ENCODE measurements at regions not wholly inside any gene's neighbourhood (a gene's known extent, or its start where the extent isn't known, plus 50 kb on each side); places are given as distances from the start of the nearest gene placed in this dataset.
"Not testable (repeated sequence)": the region's sequence is repeated elsewhere in the genome, so short reads cannot be mapped to it uniquely, and the experiment has no call there.

DNA sequence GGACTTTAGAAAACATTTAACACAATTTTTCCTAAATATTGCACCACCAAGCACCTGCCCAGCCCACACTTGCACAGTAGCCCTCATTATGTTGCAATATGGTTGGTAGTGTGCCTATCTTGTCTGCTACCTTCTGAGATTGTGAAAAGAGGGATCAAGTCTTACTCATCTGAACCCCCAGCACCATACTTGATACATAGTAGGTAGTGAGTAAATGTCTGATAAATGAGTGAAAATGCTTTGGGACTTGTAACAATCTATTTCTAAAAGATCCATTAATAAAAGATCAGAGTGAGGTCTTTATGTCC, 118.4 kb upstream of the MED14 start:
- H3K36me3 ChIP-seq = no peaks in the 10 kb centered on the region
- no peaks in the 10 kb centered on the region for H3K9me3 ChIP-seq
- H3K27me3 ChIP-seq = no peaks in the 10 kb centered on the region
- H3K4me1 ChIP-seq = no peaks in the 10 kb centered on the region
- no peak for DNase-seq
- H3K27ac ChIP-seq = no peak overlapping the region
- no peak overlapping the region for H3K4me3 ChIP-seq
- ATAC-seq = no peak
- intact Hi-C loops (cut with DNase I) = no loop called here
- TF ChIP-seq, protein P1, sequence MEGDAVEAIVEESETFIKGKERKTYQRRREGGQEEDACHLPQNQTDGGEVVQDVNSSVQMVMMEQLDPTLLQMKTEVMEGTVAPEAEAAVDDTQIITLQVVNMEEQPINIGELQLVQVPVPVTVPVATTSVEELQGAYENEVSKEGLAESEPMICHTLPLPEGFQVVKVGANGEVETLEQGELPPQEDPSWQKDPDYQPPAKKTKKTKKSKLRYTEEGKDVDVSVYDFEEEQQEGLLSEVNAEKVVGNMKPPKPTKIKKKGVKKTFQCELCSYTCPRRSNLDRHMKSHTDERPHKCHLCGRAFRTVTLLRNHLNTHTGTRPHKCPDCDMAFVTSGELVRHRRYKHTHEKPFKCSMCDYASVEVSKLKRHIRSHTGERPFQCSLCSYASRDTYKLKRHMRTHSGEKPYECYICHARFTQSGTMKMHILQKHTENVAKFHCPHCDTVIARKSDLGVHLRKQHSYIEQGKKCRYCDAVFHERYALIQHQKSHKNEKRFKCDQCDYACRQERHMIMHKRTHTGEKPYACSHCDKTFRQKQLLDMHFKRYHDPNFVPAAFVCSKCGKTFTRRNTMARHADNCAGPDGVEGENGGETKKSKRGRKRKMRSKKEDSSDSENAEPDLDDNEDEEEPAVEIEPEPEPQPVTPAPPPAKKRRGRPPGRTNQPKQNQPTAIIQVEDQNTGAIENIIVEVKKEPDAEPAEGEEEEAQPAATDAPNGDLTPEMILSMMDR (IDR thresholded peaks at IDR 0.05) = no peak

DNA sequence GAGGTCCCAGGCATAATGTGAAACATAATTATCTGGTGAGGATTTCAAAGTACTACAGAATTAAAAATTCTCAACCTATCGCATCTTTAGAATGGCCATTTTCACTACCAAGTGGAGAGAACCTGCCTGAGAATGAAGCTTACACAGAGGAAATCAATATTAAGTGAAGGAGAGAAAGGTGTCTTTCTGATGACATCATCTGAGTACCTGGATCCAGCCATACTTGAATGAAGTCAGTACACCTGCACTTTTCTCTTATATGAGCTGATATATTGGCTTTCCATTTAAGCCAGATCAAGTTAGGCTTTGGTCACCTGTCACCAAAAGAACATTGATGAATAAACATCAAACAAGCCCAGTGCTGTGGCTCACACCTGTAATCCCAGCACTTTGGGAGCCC, 118.9 kb upstream of the MED14 start:
- no peaks in the 10 kb centered on the region for H3K9me3 ChIP-seq
- no peaks in the 10 kb centered on the region for H3K27me3 ChIP-seq
- no peaks in the 10 kb centered on the region for H3K36me3 ChIP-seq
- DNase-seq = no peak
- H3K4me3 ChIP-seq = no peak overlapping the region
- intact Hi-C loops (cut with DNase I) = no loop called here
- TF ChIP-seq, protein P1 (IDR thresholded peaks at IDR 0.05) = no peak
- H3K27ac ChIP-seq = no peak overlapping the region
- H3K4me1 ChIP-seq = no peaks in the 10 kb centered on the region
- ATAC-seq = no peak

DNA sequence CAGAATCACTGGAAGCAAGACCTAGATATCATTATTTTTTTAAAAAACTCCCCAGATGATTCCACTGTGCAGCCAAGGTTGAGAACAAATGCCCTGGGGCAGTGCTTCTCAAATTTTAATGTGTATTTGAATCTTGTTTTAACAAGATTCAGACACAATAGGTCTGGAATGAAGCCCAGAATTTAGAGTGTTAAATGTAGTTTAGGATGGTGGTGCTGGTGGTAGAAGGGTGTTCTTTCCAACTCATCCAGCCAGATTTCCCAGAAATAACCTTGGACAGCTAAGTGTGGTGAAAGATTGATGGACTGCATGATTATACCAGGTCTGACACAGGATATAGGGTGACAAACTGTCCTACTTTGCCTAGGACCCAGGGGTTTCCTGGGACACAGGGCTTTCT, 120.1 kb upstream of the MED14 start:
- no peaks in the 10 kb centered on the region for H3K27me3 ChIP-seq
- no peak for DNase-seq
- intact Hi-C loops (cut with DNase I) = no loop called here
- no peaks in the 10 kb centered on the region for H3K36me3 ChIP-seq
- no peak for ATAC-seq
- no peak overlapping the region for H3K27ac ChIP-seq
- TF ChIP-seq, protein P1 (IDR thresholded peaks at IDR 0.05) = no peak
- H3K4me3 ChIP-seq = no peak overlapping the region
- no peaks in the 10 kb centered on the region for H3K4me1 ChIP-seq
- no peaks in the 10 kb centered on the region for H3K9me3 ChIP-seq

DNA sequence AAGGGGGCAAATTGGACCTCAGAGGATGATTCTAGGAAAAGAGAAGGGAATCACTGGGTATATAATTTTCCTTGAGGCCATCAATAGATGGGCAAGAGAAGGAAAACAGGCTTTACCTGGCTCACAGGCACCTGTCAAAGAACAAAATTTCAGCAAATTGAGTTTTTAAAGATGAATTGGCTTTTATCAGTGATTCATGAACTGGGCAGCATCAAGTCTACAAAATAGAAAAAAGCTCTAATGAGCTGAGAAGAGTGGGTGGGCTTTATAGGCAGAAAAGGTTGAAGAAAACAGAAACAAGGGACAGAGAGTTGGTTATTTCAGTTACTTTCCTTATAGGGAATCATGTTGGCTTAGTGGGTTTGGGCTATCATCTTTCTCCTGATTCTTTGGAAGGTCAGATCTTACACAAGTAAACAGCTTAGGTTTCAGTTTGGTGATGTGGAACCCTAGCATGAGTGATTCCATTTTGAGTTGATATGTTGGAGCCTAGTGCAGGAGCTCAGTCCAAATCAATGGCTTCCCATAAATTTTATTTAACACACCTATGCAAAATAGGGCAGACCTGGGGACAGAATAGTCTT, 120.7 kb upstream of the MED14 start:
- H3K27me3 ChIP-seq = no peaks in the 10 kb centered on the region
- ATAC-seq (no peak), DNase-seq (no peak)
- no peaks in the 10 kb centered on the region for H3K9me3 ChIP-seq
- H3K36me3 ChIP-seq = no peaks in the 10 kb centered on the region
- TF ChIP-seq, protein P1 (IDR thresholded peaks at IDR 0.05) = no peak
- no peaks in the 10 kb centered on the region for H3K4me1 ChIP-seq
- no peak overlapping the region for H3K4me3 ChIP-seq
- intact Hi-C loops (cut with DNase I) = no loop called here
- no peak overlapping the region for H3K27ac ChIP-seq

DNA sequence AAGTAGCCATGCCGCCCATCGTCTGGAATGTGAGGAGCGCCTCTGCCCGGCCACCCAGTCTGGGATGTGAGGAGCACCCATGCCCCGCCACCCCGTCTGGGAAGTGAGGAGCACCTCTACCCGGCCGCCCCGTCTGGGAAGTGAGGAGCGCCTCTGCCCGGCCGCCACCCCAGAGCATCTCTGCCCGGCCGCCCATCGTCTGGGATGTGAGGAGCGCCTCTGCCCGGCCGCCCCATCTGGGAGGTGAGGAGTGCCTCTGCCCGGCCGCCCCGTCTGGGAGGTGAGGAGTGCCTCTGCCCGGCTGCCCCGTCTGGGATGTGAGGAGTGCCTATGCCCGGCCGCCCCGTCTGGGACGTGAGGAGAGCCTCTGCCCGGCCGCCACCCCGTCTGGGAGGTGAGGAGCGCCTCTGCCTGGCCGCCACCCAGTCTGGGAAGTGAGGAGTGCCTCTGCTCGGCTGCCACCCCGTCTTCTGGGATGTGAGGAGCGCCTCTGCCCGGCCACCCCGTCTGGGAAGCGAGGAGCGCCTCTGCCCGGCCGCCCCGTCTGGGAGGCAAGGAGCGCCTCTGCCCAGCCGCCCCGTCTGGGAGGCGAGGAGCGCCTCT, 126.7 kb upstream of the MED14 start:
- H3K4me1 ChIP-seq; DNase-seq; H3K36me3 ChIP-seq; H3K4me3 ChIP-seq; H3K9me3 ChIP-seq; H3K27me3 ChIP-seq; ATAC-seq; H3K27ac ChIP-seq; intact Hi-C loops (cut with DNase I): not testable (repeated sequence)

DNA sequence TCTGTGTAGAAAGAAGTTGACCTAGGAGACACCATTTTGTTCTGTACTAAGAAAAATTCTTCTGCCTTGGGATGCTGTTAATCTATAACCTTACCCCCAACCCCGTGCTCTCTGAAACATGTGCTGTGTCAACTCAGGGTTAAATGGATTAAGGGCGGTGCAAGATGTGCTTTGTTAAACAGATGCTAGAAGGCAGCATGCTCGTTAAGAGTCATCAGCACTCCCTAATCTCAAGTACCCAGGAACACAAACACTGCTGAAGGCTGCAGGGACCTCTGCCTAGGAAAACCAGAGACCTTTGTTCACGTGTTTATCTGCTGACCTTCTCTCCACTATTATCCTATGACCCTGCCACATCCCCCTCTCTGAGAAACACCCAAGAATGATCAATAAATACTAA, 127.9 kb upstream of the MED14 start:
- H3K9me3 ChIP-seq; DNase-seq; H3K27me3 ChIP-seq; H3K4me1 ChIP-seq; H3K4me3 ChIP-seq; H3K36me3 ChIP-seq; H3K27ac ChIP-seq; intact Hi-C loops (cut with DNase I); ATAC-seq: not testable (repeated sequence)

DNA sequence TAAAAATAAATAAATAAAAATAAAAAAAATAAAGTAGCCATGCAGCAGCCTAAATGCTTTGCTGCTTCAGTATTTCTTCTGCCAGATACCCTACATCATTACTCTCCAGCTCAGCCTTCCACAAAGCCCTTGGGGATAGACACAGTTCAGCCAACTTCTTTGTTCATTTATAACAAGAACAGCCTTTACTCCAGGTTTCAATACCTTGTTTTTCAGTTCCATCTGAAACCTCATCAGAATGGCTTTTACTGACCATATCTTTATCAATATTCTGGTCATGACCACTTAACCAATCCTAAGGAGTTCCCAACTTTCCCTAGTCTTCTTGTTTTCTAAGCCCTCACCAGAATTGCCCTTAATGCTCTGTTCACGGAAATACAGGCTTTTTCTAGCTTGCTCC, 128.3 kb upstream of the MED14 start:
- H3K27me3 ChIP-seq = no peaks in the 10 kb centered on the region
- H3K4me3 ChIP-seq = no peak overlapping the region
- no peaks in the 10 kb centered on the region for H3K4me1 ChIP-seq
- H3K27ac ChIP-seq = no peak overlapping the region
- DNase-seq = no peak
- no peaks in the 10 kb centered on the region for H3K36me3 ChIP-seq
- H3K9me3 ChIP-seq = no peaks in the 10 kb centered on the region
- intact Hi-C loops (cut with DNase I) = no loop called here
- TF ChIP-seq, protein P1 (IDR thresholded peaks at IDR 0.05) = no peak
- no peak for ATAC-seq

Data from upper lobe of right lung (tissue), 1 donor.